ENCODE measurements at regions not wholly inside any gene's neighbourhood (a gene's known extent, or its start where the extent isn't known, plus 50 kb on each side); places are given as distances from the start of the nearest gene placed in this dataset.

DNA sequence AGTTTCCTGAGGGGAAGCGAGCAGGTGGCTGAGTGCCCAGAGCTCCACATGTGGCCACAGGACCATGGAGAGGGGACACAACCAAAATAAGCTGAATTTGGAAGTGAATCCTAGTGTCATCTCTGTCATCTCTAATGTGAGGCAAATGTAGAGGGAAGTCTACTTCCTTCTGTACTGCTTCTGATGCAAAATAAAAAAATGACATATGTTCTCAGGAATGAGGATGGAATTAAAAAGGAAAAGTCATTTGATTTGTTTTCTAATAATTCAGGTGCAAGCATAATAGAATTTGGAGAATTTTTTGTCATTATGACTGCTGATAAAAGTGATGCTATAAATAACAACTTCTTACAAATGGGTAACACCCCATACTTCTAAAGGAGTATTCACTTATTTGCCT, 59.5 kb upstream of the POU1F1 start:
- no peak for DNase-seq
- Histone ChIP-seq H3K4me3 (no peak overlapping the region), H3K9me3 (no peaks in the 10 kb centered on the region), H3K36me3 (no peaks in the 10 kb centered on the region), H3K27me3 (no peaks in the 10 kb centered on the region)

DNA sequence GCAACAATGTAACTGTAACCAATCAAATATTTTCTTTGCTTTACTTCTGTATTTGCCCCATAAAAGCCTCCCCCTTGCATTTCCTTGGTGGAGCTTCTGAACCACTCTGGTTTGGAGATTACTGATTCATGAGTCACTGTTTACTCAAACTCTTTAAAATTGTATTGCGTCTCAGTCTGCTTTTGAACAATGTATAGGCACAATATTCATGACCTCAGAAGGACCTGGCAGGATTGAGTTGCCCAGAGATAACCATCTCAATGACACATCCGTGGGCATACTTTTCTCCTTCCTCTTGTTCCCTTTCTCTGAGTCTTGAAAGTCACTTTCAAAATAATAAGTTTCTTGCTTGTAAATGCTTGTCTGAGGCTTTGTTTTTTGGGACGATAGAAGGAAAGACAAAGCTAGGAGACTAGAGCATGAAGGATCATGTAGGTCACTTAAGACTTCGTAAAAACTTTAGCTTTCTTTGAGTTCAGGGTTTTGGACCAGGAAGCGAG, 57.1 kb upstream of the POU1F1 start:
- H3K9me3 ChIP-seq = no peaks in the 10 kb centered on the region
- no peaks in the 10 kb centered on the region for H3K27me3 ChIP-seq
- DNase-seq = peak; percentile 53

DNA sequence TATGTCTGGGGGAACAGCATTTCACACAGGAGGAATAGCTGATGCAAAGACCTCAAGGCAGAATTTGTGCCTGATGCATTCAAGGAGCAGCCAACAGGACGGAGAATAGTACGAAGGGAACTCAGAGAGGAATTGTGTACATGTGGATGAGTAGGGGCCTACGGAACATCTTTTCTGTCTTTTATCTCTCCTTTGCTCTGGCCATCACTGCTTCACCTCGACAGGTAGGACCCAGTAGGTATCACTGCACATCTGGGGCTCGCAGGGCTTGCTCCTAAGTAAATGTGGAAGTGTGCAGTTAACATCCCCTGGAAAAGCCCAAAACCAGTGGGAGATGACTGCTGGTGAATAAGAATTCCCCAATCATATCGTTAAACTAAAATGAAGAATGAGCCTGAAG, 56.4 kb upstream of the POU1F1 start:
- no peaks in the 10 kb centered on the region for H3K27me3 ChIP-seq
- DNase-seq = no peak
- H3K9me3 ChIP-seq = no peaks in the 10 kb centered on the region
- H3K36me3 ChIP-seq = no peaks in the 10 kb centered on the region
- no peak overlapping the region for H3K4me3 ChIP-seq

More for the DNA sequence above, 57.1 kb upstream of the POU1F1 start:
- no peaks in the 10 kb centered on the region for H3K36me3 ChIP-seq
- no peak overlapping the region for H3K4me3 ChIP-seq

DNA sequence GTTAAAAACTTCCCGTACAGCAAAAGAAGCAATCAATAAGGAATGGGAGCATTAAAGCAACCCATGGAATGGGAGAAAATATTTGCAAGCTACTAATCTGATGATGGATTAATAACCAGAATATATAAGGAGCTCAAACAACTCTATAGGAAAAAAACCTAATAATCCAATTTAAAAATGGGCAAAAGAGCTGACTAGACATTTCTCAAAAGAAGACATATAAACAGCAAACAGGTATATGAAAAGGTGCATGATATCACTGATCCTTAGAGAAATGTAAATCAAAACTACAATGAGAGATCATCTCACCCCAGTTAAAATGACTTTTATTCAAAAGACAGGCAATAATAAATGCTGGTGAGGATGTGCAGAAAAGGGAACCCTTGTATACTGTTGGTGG, 52.7 kb upstream of the POU1F1 start:
- Histone ChIP-seq H3K4me3 (no peak overlapping the region), H3K36me3 (no peaks in the 10 kb centered on the region), H3K9me3 (no peaks in the 10 kb centered on the region; the same call in 1 of the 2 replicates), H3K27me3 (no peaks in the 10 kb centered on the region)
- DNase-seq = no peak

All from MG63 (cell line).